GM18498 (cell line): ENCODE measurements at regions not wholly inside any gene's neighbourhood (a gene's known extent, or its start where the extent isn't known, plus 50 kb on each side); places are given as distances from the start of the nearest gene placed in this dataset.

ENCODE experiments used
- ATAC-seq: cut with Tn5 transposase; IDR thresholded peaks from one replicate; pipeline ENCODE4 v1.9.1; 2021; ENCODE audit warnings: mild to moderate bottlenecking, moderate library complexity; ENCODE audit not compliant: unreplicated experiment

- no peak for ATAC-seq
Measured at GRCh38 chr5:167750586-167750985, 540.9 kb upstream of the WWC1 start.

GRCh38 chr5:167752936-167753335 is 538.5 kb upstream of the WWC1 start:
- no peak for ATAC-seq

- no peak for ATAC-seq
Measured at GRCh38 chr5:167753725-167754490, 537.5 kb upstream of the WWC1 start.

- ATAC-seq, result no peak
Measured at GRCh38 chr5:167754501-167755021, 536.9 kb upstream of the WWC1 start.

- no peak for ATAC-seq
Measured at GRCh38 chr5:167755420-167755819, 536.0 kb upstream of the WWC1 start.

GRCh38 chr5:167759057-167759821 is 532.2 kb upstream of the WWC1 start:
- ATAC-seq, result no peak

- ATAC-seq, result no peak
Measured at GRCh38 chr5:167763772-167764171, 527.7 kb upstream of the WWC1 start.

- no peak for ATAC-seq
Measured at GRCh38 chr5:167764641-167765289, 526.7 kb upstream of the WWC1 start.

GRCh38 chr5:167765352-167765751 is 526.1 kb upstream of the WWC1 start:
- ATAC-seq, result no peak

- ATAC-seq, result no peak
Measured at GRCh38 chr5:167766957-167767356, 524.5 kb upstream of the WWC1 start.

GRCh38 chr5:167767795-167768194 is 523.6 kb upstream of the WWC1 start:
- no peak for ATAC-seq

- ATAC-seq, result no peak
Measured at GRCh38 chr5:167769846-167770413, 521.5 kb upstream of the WWC1 start.

GRCh38 chr5:167770461-167770860 is 521.0 kb upstream of the WWC1 start:
- no peak for ATAC-seq

GRCh38 chr5:167771571-167771970 is 519.9 kb upstream of the WWC1 start:
- no peak for ATAC-seq

- ATAC-seq, result no peak
Measured at GRCh38 chr5:167773668-167774301, 517.7 kb upstream of the WWC1 start.

GRCh38 chr5:167777746-167778145 is 513.7 kb upstream of the WWC1 start:
- ATAC-seq, result no peak

- ATAC-seq, result no peak
Measured at GRCh38 chr5:167778228-167778627, 513.2 kb upstream of the WWC1 start.

GRCh38 chr5:167779644-167780043 is 511.8 kb upstream of the WWC1 start:
- ATAC-seq, result no peak

GRCh38 chr5:167780177-167780576 is 511.3 kb upstream of the WWC1 start:
- no peak for ATAC-seq

- no peak for ATAC-seq
Measured at GRCh38 chr5:167783145-167783817, 508.2 kb upstream of the WWC1 start.
